Endothelial cell (in vitro differentiated cells): ENCODE measurements at regions not wholly inside any gene's neighbourhood (a gene's known extent, or its start where the extent isn't known, plus 50 kb on each side); places are given as distances from the start of the nearest gene placed in this dataset.

Experiments used
- DNase-seq: peaks from one replicate; pipeline ENCODE4 v3.0.0; 2021; ENCODE audit warnings: low spot score
- H3K27ac Mint-ChIP-seq: one replicate; pipeline ENCODE4 v1.8.0; 2021; ENCODE audit warnings: mixed read lengths, inconsistent platforms; ENCODE audit not compliant: unreplicated experiment
- H3K27me3 Mint-ChIP-seq: one replicate; pipeline ENCODE4 v1.8.0; 2021; ENCODE audit warnings: mild to moderate bottlenecking, moderate library complexity, mixed read lengths, inconsistent platforms; ENCODE audit not compliant: unreplicated experiment
- H3K36me3 Mint-ChIP-seq: one replicate; pipeline ENCODE4 v1.8.0; 2021; ENCODE audit warnings: mild to moderate bottlenecking, low read depth, mixed read lengths, inconsistent platforms; ENCODE audit not compliant: unreplicated experiment
- H3K4me1 Mint-ChIP-seq: one replicate; pipeline ENCODE4 v1.8.0; 2021; ENCODE audit warnings: mild to moderate bottlenecking, mixed read lengths, inconsistent platforms; ENCODE audit not compliant: unreplicated experiment
- H3K4me3 Mint-ChIP-seq: one replicate; pipeline ENCODE4 v1.8.0; 2021; ENCODE audit warnings: mild to moderate bottlenecking, mixed read lengths, inconsistent platforms; ENCODE audit not compliant: unreplicated experiment
- H3K9me3 Mint-ChIP-seq: one replicate; pipeline ENCODE4 v1.8.0; 2021; ENCODE audit warnings: mixed read lengths, inconsistent platforms; ENCODE audit not compliant: unreplicated experiment
- TF ChIP-seq, protein P1 (sequence below): fragments of 200-600 bp; sonication (generic); IDR thresholded peaks from one replicate; pipeline ENCODE4 v1.5.0; 2021; ENCODE audit warnings: antibody characterized with exemption; ENCODE audit not compliant: unreplicated experiment

DNA sequence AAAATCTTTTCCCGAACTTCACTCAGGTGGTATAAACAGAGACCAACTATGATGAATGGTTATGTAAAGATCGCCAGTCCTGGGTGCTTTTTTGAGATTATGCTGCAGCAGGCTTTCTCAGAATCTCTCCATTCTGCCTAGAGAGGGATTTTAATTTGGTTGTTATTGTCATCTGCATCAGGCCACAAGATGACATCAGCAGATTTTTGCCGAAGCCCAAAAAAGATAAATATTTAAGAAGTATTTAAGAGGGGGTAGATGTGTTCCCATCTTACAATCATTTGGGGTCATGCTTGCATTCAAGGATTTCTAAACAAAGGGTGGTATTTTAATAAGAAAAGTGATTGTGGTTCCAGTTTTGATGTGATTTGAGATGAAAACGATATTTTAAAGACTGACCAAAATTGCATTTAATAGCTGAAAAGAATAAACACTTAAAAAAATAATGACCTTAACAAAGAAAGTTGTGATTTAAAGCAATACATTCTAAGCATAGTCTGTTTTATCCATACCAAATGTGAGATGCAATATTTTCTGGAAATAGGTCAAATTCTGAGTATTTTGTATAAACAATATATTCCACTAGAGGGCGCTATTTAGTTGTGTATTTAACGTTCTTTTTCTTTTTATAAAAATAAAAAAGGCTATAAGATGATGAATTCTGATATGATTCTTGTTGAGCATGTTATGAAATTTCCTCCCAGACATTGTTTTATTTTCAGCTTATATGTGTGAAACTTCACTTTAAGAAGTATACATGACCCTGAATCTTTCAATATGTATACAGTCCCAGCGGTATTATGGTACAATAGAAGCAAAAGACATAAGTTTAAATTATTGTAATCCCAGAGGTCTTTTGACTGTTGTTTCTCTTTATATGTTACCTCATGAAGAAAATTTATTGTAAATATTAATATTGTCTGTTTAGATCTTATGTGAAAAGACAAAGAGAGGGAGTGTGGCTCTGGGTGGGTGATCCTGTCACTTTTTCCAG is 51.0 kb upstream of the ZFP64 start:
- H3K9me3 Mint-ChIP-seq, result no peaks in the 10 kb centered on the region
- no peak overlapping the region for H3K27ac Mint-ChIP-seq
- no peaks in the 10 kb centered on the region for H3K4me1 Mint-ChIP-seq
- H3K4me3 Mint-ChIP-seq, result no peak overlapping the region
- TF ChIP-seq, protein P1, sequence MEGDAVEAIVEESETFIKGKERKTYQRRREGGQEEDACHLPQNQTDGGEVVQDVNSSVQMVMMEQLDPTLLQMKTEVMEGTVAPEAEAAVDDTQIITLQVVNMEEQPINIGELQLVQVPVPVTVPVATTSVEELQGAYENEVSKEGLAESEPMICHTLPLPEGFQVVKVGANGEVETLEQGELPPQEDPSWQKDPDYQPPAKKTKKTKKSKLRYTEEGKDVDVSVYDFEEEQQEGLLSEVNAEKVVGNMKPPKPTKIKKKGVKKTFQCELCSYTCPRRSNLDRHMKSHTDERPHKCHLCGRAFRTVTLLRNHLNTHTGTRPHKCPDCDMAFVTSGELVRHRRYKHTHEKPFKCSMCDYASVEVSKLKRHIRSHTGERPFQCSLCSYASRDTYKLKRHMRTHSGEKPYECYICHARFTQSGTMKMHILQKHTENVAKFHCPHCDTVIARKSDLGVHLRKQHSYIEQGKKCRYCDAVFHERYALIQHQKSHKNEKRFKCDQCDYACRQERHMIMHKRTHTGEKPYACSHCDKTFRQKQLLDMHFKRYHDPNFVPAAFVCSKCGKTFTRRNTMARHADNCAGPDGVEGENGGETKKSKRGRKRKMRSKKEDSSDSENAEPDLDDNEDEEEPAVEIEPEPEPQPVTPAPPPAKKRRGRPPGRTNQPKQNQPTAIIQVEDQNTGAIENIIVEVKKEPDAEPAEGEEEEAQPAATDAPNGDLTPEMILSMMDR, result peak; percentile 93
- H3K27me3 Mint-ChIP-seq, result no peaks in the 10 kb centered on the region
- DNase-seq, result no peak
- H3K36me3 Mint-ChIP-seq, result no peaks in the 10 kb centered on the region
